ENCODE measurements at regions not wholly inside any gene's neighbourhood (a gene's known extent, or its start where the extent isn't known, plus 50 kb on each side); places are given as distances from the start of the nearest gene placed in this dataset.
"Not testable (repeated sequence)": the region's sequence is repeated elsewhere in the genome, so short reads cannot be mapped to it uniquely, and the experiment has no call there.

- no peak for DNase-seq
Measured at GRCh38 chr6:169142538-169142844, 111.2 kb downstream of the THBS2 start.

GRCh38 chr6:169141671-169142537 is 111.7 kb downstream of the THBS2 start:
- peak; percentile 14 for DNase-seq

GRCh38 chr6:169140986-169141495 is 112.6 kb downstream of the THBS2 start:
- DNase-seq, result no peak

- no peak for DNase-seq
Measured at GRCh38 chr6:169139179-169139971, 114.3 kb downstream of the THBS2 start.

- DNase-seq, result no peak
Measured at GRCh38 chr6:169132352-169132940, 121.2 kb downstream of the THBS2 start.

GRCh38 chr6:169131390-169131789 is 122.3 kb downstream of the THBS2 start:
- no peak for DNase-seq

- no peak for DNase-seq
Measured at GRCh38 chr6:169130113-169130512, 123.5 kb downstream of the THBS2 start.

- no peak for DNase-seq
Measured at GRCh38 chr6:169121013-169121412, 132.6 kb downstream of the THBS2 start.

GRCh38 chr6:169119669-169120068 is 134.0 kb downstream of the THBS2 start:
- no peak for DNase-seq

- DNase-seq, result no peak
Measured at GRCh38 chr6:169118346-169118830, 135.3 kb downstream of the THBS2 start.

- DNase-seq, result no peak
Measured at GRCh38 chr6:169117663-169118062, 136.0 kb downstream of the THBS2 start.

- DNase-seq, result no peak
Measured at GRCh38 chr6:169115632-169116031, 138.0 kb downstream of the THBS2 start.

GRCh38 chr6:169114632-169115031 is 139.0 kb downstream of the THBS2 start:
- DNase-seq, result not testable (repeated sequence)

- DNase-seq, result peak; percentile 38
Measured at GRCh38 chr6:169112483-169113320, 140.9 kb downstream of the THBS2 start.

GRCh38 chr6:169111203-169111602 is 142.4 kb downstream of the THBS2 start:
- no peak for DNase-seq

- no peak for DNase-seq
Measured at GRCh38 chr6:169109411-169110220, 144.0 kb downstream of the THBS2 start.

GRCh38 chr6:169108753-169109152 is 144.9 kb downstream of the THBS2 start:
- no peak for DNase-seq

GRCh38 chr6:169106176-169106575 is 147.5 kb downstream of the THBS2 start:
- DNase-seq, result no peak

- DNase-seq, result no peak
Measured at GRCh38 chr6:169101981-169102380, 151.7 kb downstream of the THBS2 start.

- no peak for DNase-seq
Measured at GRCh38 chr6:169101036-169101805, 152.4 kb downstream of the THBS2 start.
